ENCODE measurements at regions not wholly inside any gene's neighbourhood (a gene's known extent, or its start where the extent isn't known, plus 50 kb on each side); places are given as distances from the start of the nearest gene placed in this dataset.

DNA sequence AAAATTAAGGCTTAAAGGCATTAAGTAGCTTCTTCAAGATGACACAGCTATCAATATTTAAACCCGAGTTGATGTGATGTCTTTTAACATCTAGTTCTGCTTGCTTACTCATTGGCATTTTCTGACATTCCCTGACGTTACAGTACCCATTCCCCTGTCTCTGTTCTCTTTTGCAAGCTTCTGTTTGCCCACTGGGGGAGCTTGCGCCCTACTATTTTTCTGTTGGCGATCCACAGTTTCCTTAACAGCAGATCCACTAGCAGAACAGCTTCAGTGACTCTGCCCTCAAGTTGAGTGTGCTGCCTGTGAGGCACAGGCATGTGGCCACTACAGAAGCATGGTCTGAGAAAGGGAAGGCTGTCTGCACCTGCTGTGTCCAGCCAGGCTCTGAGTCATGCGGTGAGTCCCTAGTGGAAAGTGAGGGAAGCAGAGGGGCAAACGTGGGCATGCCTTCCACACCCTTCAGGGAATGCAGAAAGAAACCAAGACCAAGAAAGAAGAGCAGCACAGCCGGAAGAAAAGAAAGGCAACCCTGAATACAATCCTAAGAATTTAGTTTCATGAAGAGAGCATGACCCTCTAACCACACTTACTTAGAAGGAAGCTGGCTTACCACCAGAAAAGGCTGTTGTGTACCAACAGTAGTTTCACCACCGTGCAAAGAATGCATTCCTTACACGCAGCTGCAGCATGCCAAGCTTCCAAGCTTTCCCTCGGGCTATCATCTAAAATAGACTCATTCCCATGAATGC, 97.7 kb upstream of the VGLL2 start:
- 0 out of 2 replicates have a peak, but pooled peaks cover 3% of the 10 kb centered on the region for H3K9me3 ChIP-seq (replicated peaks)
- no peaks in the 10 kb centered on the region for H3K36me3 ChIP-seq
- no peak overlapping the region for H3K4me3 ChIP-seq
- peak; percentile 88 to 90 for DNase-seq
- H3K27me3 ChIP-seq: no peaks in the 10 kb centered on the region
- peak overlapping the region; percentile 66 for H3K27ac ChIP-seq
- peaks cover 55% of the 10 kb centered on the region for H3K4me1 ChIP-seq

DNA sequence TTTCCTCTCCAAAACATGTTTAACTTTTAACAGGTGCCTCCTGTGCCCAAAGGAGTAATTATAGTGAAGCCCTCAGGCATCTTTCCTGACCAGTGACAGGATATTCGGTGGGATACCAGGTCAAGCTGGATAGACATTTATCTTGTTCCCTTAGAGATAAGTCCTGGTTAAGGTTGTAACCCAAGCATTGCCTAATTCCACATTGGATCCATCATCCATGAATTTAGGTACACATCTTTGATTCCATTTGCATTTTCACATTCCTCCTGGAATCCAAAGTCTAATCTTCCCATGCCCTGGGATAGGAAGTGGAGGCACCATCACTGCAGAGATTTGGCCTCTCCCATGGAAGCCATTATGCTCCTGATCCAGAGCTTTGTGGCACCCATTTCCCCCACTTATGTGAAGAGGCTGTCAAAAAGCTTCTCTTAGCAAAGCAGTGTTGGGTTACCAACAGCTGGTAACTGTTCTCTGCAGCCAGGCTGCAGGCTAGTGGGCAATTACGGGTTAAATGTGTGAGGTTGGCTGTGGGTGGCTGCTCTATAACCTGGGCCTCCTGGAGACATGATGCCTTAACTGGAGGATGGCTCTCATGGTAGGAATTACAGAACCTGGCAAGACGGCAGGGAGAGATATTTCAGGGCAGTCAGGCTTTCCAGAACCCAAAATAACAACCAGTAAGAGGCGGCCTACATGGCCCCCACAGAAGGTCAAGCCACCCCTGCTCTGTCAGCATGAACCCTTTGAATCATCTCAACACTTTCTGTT, 96.9 kb upstream of the VGLL2 start:
- H3K36me3 ChIP-seq: no peaks in the 10 kb centered on the region
- no peaks in the 10 kb centered on the region for H3K27me3 ChIP-seq
- H3K9me3 ChIP-seq (replicated peaks): 0 out of 2 replicates have a peak, but pooled peaks cover 3% of the 10 kb centered on the region
- H3K27ac ChIP-seq: peak overlapping the region; percentile 66
- H3K4me1 ChIP-seq: peaks cover 55% of the 10 kb centered on the region
- peak; percentile 45 to 74 for DNase-seq
- peak overlapping the region; percentile 24 for H3K4me3 ChIP-seq

DNA sequence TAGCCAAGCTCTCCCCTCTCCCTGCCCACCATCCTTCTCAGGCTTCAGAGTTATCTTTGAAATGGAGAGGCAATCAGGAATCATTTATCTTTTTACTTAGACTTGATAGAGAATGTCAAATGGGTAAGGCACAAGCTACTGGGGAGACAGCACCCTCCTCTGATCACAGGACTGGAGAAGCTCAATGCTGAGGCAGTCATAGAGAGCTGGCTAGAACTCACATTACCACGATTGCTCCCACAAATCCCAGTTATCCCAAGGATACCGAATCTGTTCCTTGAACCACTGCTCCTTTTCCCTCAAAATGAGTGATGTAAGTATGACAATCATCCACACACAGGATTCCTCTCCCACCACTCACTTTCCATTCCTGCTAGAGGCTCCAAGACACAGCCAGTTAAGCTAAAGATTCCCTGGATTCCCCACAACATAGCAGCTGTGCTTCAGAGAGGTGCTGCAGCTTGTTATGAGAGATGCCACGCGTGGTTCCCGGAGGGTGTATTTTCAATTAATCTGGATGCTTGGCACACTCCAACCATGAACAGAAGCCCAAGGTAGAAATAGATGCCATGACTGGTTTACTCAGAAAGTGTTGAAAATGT, 96.2 kb upstream of the VGLL2 start:
- Histone ChIP-seq H3K4me3 (peak overlapping the region; percentile 24), H3K27ac (peak overlapping the region; percentile 66), H3K36me3 (no peaks in the 10 kb centered on the region), H3K27me3 (no peaks in the 10 kb centered on the region), H3K4me1 (peaks cover 55% of the 10 kb centered on the region), H3K9me3 (replicated peaks) (0 out of 2 replicates have a peak, but pooled peaks cover 3% of the 10 kb centered on the region)
- DNase-seq: peak; percentile 33 to 58

DNA sequence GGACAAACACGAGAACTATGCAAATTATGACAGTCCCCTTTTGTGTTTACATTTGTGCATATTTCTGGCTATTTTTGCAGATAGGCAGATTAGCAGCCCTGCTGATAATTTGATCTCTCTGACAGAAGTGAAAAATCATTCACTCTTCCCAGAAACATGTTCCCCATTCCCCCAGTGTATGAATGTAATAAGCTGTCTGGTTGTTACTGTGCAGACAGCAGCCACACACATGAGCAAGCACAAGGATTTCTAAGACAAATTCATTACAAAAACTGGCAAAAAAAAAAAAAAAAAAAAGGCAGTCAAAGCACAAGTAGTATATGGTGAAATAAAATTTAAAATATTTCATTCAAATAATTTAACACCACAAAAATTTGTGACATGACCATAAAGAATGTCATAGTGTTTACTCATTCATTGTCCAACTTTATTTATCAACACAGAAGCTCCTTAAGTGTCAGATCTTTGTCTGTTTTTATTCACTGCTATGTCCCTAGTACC, 95.5 kb upstream of the VGLL2 start:
- Histone ChIP-seq H3K36me3 (no peaks in the 10 kb centered on the region), H3K9me3 (replicated peaks) (0 out of 2 replicates have a peak, but pooled peaks cover 3% of the 10 kb centered on the region), H3K4me1 (peaks cover 52% of the 10 kb centered on the region), H3K4me3 (peak overlapping the region; percentile 24), H3K27ac (peak overlapping the region; percentile 66), H3K27me3 (no peaks in the 10 kb centered on the region)
- DNase-seq: no peak

DNA sequence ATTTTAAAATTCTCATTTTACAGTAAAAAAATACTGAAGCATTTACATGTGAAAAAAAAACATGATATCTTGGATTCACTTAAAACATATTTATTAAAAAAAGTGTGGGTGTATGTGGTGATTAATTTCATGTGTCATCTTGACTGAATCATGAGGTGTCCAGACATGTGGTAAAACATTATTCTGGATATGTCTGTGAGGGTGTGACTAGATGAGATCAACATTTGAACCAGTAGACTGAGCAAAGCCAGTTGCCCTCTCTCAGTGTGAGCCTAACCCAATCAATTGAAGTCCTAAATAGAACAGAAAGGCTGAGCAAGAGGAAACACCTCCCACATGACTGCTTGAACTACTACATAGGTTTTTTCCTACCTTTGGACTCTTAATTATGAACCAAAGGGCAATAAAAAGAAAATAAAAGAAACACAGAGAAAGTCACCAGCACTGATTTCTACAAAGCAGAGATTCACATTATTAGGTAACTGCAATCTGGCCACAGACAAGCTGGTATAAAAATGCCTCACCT, 90.5 kb upstream of the VGLL2 start:
- Histone ChIP-seq H3K27me3 (no peaks in the 10 kb centered on the region), H3K4me3 (no peak overlapping the region), H3K4me1 (peaks cover 4% of the 10 kb centered on the region), H3K27ac (no peak overlapping the region), H3K36me3 (no peaks in the 10 kb centered on the region), H3K9me3 (replicated peaks) (0 out of 2 replicates have a peak, but pooled peaks cover 6% of the 10 kb centered on the region)
- no peak for DNase-seq

DNA sequence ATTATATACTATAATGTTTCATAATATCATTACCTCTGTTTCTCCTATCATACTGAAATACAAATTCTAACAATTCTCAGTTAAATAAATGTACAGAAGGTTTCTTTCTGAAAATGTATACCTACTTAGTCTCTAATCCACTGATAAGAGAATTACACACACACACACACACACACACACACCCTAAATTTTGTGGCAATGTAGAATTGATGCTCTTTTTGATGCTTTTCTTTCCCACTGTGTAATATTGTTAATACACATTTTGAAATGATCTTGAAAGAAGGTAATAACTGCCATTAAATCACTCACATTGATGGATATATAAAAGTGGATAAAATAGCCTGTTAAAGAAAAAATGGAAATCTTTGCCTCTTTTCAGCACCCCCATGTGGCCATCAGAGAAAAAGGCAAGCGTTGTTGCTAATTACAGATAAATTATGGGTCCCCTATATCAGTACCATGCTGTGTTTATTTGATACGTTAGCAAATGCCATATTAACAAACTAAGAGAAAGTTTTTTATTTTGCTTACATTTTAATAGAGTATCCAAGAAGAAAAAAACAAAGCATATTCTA, 76.6 kb upstream of the VGLL2 start:
- Histone ChIP-seq H3K27me3 (no peaks in the 10 kb centered on the region), H3K4me3 (no peak overlapping the region), H3K36me3 (no peaks in the 10 kb centered on the region), H3K27ac (no peak overlapping the region), H3K4me1 (peaks cover 4% of the 10 kb centered on the region), H3K9me3 (replicated peaks) (no peaks in the 10 kb centered on the region; the same call in 1 of the 2 replicates)
- peak in 1 of 2 experiments; percentile 59 for DNase-seq

DNA sequence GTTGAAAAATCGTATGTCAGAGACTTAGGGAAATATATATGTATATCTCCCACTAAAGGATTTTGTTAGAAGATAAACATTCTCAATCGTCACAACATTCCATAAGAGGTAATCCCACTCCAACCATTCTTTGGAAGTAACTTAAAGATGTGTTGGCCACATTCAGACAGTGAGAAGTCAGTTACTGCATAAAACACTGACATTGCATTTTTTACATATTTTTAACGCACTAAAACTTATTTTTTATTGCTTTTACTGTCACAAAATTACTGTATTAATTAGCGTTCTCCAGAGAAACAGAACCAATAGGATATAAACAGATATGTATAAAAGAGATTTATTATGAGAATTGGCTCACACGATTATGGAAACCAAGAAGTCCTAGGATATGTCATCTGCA, 74.3 kb upstream of the VGLL2 start:
- H3K4me3 ChIP-seq: no peak overlapping the region

DNA sequence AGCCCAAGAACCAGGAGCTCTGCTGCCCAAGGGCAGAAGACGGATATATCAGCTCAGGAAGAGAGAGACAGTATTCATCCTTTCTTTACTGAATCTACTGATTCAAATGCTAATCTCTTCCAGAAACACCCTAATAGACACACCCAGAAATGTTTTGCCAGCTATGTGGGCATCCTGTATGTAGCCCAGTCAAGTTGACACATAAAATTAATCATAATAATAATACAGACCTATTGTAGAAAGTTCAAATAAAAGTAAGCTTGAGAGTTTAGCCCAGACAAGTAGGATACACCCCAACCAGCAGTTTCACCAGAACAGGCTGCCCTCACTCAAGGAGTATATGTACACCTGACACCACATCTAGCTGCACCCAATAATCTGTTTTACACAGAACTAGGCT, 73.9 kb upstream of the VGLL2 start:
- no peak for DNase-seq
- Histone ChIP-seq H3K4me1 (peaks cover 27% of the 10 kb centered on the region), H3K27me3 (no peaks in the 10 kb centered on the region), H3K9me3 (replicated peaks) (no peaks in the 10 kb centered on the region; the same call in 1 of the 2 replicates), H3K27ac (no peak overlapping the region), H3K4me3 (no peak overlapping the region), H3K36me3 (no peaks in the 10 kb centered on the region)

More for the DNA sequence above, 74.3 kb upstream of the VGLL2 start:
- Histone ChIP-seq H3K9me3 (replicated peaks) (no peaks in the 10 kb centered on the region; the same call in 1 of the 2 replicates), H3K27ac (no peak overlapping the region), H3K4me1 (peaks cover 26% of the 10 kb centered on the region), H3K27me3 (no peaks in the 10 kb centered on the region), H3K36me3 (no peaks in the 10 kb centered on the region)
- no peak for DNase-seq

DNA sequence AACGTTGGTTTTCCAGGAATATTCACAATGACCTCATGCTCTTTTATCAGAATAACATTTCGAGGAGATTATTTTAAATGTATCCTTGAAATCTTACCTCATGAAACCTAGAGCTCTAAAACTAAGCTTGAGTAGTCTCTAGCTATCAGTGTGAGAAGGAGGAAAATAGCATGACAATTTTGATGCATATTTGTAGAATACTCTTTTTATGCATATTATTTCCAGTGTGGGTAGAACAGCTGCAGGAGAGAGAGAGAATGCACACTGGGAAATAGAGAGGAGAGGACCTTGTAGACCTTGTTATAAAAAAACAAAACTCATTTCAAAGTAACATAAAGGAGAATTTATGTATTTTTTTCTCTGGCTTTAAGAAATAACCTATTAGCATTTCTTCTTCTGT, 71.1 kb upstream of the VGLL2 start:
- Histone ChIP-seq H3K4me3 (no peak overlapping the region), H3K36me3 (no peaks in the 10 kb centered on the region), H3K27ac (peak overlapping the region; percentile 74), H3K9me3 (replicated peaks) (no peaks in the 10 kb centered on the region), H3K4me1 (peaks cover 45% of the 10 kb centered on the region), H3K27me3 (no peaks in the 10 kb centered on the region)
- peak in 1 of 2 experiments; percentile 53 for DNase-seq

DNA sequence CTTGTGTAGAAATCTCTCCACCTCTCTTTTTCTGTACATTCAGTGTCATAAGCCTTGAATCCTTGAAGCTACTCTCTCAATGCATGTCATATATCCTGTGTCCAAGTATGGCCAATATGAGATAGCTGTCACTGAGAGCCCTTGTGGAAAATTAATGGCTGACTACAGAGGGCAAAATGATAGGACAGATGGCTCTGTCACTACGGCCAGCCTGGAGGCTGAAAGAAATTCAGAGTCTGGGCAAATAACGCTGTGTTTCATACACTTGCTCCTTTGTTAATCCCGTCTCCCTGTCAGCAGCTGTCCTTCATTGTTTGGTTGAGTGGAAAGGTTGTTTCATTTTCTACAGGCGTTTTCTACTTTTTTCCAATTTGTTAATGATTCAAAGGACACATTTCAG, 70.4 kb upstream of the VGLL2 start:
- H3K9me3 ChIP-seq (replicated peaks): no peaks in the 10 kb centered on the region
- H3K4me1 ChIP-seq: peaks cover 49% of the 10 kb centered on the region
- no peaks in the 10 kb centered on the region for H3K36me3 ChIP-seq
- no peaks in the 10 kb centered on the region for H3K27me3 ChIP-seq
- no peak overlapping the region for H3K4me3 ChIP-seq
- peak; percentile 73 to 91 for DNase-seq
- peak overlapping the region; percentile 74 for H3K27ac ChIP-seq

DNA sequence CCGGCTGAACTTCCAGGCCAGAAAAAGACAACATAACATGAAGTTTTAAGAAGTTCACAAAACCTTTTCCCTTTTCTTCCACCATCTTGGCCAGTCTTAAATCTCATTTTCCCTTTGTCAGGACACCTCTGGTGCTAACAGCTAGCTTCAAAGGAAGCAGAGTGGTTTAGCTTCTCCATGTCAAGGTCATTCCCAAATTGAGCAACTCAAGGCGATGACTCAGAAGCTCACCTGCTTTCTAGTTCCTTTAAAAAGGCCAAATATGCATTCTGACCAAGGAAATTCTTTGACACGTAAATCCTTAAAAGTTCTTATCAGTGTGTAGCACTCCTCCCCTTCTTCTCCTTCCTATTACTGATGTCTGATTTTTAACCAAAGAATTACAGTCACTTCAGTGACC, 69.6 kb upstream of the VGLL2 start:
- Histone ChIP-seq H3K27ac (peak overlapping the region; percentile 74), H3K27me3 (no peaks in the 10 kb centered on the region)
- peak in 1 of 2 experiments; percentile 24 for DNase-seq

DNA sequence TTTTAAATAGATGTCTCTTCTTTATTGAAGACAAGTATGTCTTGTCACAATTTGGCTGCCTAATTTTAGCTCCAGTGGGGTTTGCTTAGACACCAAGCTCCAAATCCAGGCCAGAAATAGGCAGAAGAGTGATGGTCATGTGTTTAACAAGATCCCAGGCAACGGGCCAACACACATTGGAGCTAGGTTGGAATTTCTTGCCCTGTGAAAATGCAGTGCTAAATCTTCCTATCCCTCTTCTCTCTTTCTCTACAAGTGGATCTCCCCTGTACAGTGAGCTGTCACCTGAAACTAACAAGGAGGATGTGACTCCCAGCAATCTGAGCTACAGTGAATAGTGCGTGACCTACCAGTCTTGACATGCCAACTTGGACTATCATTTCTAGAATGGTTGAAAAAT, 65.3 kb upstream of the VGLL2 start:
- H3K4me1 ChIP-seq: peaks cover 33% of the 10 kb centered on the region
- H3K9me3 ChIP-seq (replicated peaks): no peaks in the 10 kb centered on the region
- H3K27ac ChIP-seq: no peak overlapping the region
- no peaks in the 10 kb centered on the region for H3K27me3 ChIP-seq
- peak; percentile 25 to 49 for DNase-seq
- H3K4me3 ChIP-seq: no peak overlapping the region
- H3K36me3 ChIP-seq: no peaks in the 10 kb centered on the region

More for the DNA sequence above, 69.6 kb upstream of the VGLL2 start:
- H3K9me3 ChIP-seq (replicated peaks): no peaks in the 10 kb centered on the region
- no peaks in the 10 kb centered on the region for H3K36me3 ChIP-seq
- H3K4me1 ChIP-seq: peaks cover 49% of the 10 kb centered on the region
- no peak overlapping the region for H3K4me3 ChIP-seq

DNA sequence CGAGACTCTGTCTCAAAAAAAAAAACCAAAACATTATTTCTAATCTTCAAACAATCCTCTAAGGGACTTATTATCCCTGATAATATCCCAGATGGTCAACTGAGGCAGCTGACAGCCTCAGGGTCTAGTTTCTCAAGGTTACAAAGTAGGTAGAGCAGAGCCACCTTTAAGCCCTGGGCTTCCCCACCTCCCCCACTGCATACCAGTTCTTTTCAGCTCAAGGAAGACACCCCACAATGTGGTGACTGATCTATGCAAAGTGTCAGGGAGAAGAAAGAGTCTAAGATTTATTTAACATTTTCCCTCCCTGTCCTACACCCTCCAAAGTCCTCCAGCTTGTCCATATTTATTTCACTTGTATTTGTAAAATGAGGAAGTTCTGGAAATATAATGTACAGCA, 60.5 kb upstream of the VGLL2 start:
- no peak for DNase-seq
- Histone ChIP-seq H3K27ac (no peak overlapping the region), H3K9me3 (replicated peaks) (no peaks in the 10 kb centered on the region), H3K4me1 (peaks cover 15% of the 10 kb centered on the region), H3K4me3 (no peak overlapping the region), H3K36me3 (no peaks in the 10 kb centered on the region), H3K27me3 (no peaks in the 10 kb centered on the region)

DNA sequence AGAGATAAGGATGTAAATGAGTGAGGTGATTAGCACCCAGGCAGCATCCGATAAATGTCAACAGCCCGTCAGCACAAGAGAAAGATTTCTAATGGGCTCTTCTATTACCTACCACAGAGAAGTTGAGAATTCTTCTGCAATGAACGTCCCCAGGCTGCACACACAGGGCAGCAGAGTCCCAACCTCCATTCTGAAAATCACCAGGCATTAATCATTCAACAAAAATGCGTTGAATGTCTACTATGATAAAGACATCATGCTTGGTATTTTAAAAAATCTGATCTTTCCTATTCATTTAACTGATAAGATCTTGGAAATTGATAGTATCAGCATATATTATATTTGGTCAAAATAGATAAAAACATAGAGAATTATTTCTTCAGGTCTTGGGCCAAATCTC, 59.5 kb upstream of the VGLL2 start:
- Histone ChIP-seq H3K36me3 (no peaks in the 10 kb centered on the region), H3K27me3 (no peaks in the 10 kb centered on the region), H3K4me3 (no peak overlapping the region), H3K4me1 (peaks cover 15% of the 10 kb centered on the region), H3K9me3 (replicated peaks) (no peaks in the 10 kb centered on the region), H3K27ac (no peak overlapping the region)
- DNase-seq: no peak
